ENCODE measurements at regions not wholly inside any gene's neighbourhood (a gene's known extent, or its start where the extent isn't known, plus 50 kb on each side); places are given as distances from the start of the nearest gene placed in this dataset.

GRCh38 chr9:89748021-89748670, 143.3 kb downstream of the GADD45G start:
- TF ChIP-seq, protein P1, sequence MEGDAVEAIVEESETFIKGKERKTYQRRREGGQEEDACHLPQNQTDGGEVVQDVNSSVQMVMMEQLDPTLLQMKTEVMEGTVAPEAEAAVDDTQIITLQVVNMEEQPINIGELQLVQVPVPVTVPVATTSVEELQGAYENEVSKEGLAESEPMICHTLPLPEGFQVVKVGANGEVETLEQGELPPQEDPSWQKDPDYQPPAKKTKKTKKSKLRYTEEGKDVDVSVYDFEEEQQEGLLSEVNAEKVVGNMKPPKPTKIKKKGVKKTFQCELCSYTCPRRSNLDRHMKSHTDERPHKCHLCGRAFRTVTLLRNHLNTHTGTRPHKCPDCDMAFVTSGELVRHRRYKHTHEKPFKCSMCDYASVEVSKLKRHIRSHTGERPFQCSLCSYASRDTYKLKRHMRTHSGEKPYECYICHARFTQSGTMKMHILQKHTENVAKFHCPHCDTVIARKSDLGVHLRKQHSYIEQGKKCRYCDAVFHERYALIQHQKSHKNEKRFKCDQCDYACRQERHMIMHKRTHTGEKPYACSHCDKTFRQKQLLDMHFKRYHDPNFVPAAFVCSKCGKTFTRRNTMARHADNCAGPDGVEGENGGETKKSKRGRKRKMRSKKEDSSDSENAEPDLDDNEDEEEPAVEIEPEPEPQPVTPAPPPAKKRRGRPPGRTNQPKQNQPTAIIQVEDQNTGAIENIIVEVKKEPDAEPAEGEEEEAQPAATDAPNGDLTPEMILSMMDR (IDR thresholded peaks at IDR 0.05; ENCODE audit: low read depth, low read length) = no peak
- TF ChIP-seq POLR2A (IDR thresholded peaks at IDR 0.05; ENCODE audit: extremely low read depth, insufficient read length) (no peak), MYC (IDR thresholded peaks at IDR 0.05; ENCODE audit: low read depth, low read length) (no peak)
